ENCODE measurements at regions not wholly inside any gene's neighbourhood (a gene's known extent, or its start where the extent isn't known, plus 50 kb on each side); places are given as distances from the start of the nearest gene placed in this dataset.

DNA sequence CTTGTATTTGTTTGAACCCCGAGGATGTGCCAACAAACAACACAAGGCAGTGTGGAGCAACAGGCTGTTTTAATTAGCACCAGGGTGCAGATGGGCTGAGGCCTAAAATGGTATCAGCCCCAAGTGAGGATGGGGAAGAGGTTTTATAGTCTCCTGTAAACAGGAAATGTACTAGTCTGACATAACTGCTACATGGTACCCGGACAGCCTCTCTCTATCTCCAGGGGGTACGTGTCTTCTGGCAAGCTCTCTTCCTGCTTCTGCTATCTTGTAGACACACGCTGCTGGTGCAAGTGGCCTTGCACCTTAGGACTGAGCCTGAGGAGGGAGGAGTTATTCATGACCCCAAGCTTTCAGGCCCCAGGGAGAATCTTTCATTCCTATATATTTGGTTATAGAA lies 2451.0 kb downstream of the TP53TG3F start:
- DNase-seq, result no peak

DNA sequence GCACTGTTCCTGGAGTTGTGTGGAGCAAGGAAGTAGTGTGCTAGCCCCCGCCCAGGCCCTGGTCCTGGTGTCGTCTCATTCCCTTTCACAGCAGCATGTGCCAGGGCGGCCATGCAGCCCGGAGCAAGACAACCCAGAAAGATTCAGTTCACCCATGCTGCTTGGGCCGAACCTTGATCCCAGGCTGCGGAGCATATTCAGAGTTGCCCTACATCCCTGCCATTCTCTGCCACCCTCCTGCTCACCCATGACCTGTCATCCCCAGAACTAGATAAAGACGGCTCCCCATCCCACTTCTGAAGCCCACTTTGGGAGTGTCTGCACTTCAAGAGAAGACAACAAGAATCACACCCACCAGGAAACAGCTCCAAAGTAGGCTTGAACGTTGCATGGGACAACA lies 2452.5 kb downstream of the TP53TG3F start:
- DNase-seq, result no peak

DNA sequence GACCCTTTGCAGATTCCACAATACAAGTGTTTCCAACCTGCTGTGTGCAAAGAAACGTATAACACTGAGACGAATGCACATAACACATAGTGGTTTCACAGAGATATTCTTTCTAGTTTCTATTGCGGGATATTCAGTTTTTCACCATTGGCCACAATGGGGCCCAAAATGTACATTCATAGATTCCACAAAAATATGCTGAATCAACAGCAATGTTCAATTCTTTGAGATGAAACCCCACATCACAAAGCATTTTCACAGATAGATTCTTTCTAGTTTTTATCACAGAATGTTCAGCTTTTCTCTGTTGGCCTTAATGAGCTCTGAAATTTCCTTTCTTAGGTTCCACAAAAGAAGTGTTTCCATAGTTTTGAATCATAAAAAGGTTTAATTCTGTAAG lies 2472.3 kb downstream of the TP53TG3F start:
- no peak for DNase-seq

All from NCI-H524 (cell line).